GM18951 (cell line): ENCODE measurements at regions not wholly inside any gene's neighbourhood (a gene's known extent, or its start where the extent isn't known, plus 50 kb on each side); places are given as distances from the start of the nearest gene placed in this dataset.

Experiments
- POLR2A ChIP-seq: IDR thresholded peaks from 4 replicates; pipeline ENCODE4 v1.6.1; 2011; ENCODE audit warnings: mild to moderate bottlenecking; ENCODE audit not compliant: insufficient read length, insufficient read depth; ENCODE audit errors: extremely low read depth
- in situ Hi-C: fragments of 300-500 bp; cut with MboI; formaldehyde crosslinking; loops from one replicate; pipeline ENCODE4 v1.12.0; 2022; ENCODE audit warnings: low sequenced_read_pairs, mixed read lengths, inconsistent platforms; ENCODE audit not compliant: unreplicated experiment

DNA sequence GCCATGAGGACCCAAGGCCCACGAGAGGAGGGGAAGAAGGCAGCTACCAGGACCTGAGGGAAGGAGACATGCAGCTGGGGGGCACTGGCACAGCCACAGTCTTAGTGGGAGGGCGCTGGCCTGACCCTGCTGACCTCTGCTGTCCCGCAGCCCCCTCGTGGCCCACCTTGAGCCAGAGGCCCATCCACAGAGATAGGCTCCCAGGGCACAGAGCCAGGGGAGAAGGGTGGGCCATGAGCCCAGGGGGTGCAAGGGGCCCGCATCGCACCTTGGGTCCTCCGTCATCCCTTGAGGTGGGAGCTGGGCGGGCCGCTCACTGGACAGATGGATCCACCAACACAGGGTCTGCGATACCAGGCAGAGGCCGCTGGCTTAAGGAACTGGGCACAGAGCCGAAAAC lies 387.7 kb upstream of the PFKP start:
- no peak for TF ChIP-seq POLR2A
- in situ Hi-C loops = no loop called here

DNA sequence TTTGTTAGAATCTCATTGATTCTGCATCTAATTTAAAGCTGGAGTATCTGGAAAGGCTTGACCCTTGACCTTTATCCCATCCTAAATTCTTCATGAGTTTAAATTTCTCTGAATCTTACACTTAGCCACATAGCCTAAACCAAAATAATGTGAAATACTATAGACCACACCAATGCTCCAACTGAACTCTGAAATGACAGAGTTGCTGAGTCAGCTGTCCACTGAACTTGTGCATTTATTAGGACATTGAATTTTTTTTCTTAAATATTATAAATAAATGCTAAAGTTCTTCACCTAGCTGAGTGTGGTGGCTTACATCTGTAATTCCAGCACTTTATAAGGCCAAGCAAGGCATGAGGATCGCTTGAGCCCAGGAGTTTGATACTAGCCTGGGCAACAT lies 390.9 kb upstream of the PFKP start:
- in situ Hi-C loops = no loop called here
- no peak for TF ChIP-seq POLR2A

- no peak for TF ChIP-seq POLR2A
- in situ Hi-C loops = no loop called here
These were observed 392.9 kb upstream of the PFKP start for GRCh38 chr10:2674451-2674850.

DNA sequence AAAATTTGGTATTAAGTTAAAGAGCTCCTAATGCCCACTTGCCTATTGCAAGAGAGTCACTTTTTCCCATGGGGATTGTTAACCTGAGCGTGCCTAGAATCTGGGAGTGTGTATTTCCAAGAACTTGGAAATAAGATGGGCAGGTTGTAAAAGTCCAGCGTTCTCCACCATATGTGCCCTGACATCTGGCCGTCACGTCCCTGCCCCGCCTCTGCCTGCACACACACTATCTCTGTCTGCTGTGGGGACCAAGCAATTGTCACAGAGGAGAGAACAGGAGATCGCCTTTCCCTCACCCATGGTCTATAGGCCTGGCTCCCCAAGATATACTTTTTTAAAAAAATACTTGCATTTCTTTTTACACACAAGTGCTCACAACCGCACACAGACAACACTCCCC lies 396.5 kb upstream of the PFKP start:
- TF ChIP-seq POLR2A = no peak
- in situ Hi-C loops = no loop called here

DNA sequence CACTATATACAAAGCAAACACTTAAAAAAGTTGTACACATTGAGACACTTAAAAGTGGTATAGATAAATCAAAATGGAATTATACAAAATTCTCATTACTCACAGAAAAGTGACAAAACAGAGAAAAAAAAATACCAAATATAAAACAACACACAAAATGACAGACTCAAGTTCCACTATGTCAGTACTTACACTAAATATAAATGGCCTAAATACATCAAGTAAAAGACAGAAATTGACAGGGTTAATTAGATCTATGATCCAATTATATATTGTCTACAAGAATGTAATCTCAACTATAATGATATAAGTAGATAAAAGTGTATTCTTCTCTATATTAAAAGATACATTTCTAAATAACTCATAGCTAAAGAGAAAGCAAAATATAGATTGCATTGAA lies 401.6 kb upstream of the PFKP start:
- no peak for TF ChIP-seq POLR2A
- in situ Hi-C loops = no loop called here

- in situ Hi-C loops = no loop called here
- TF ChIP-seq POLR2A = no peak
These were observed 407.1 kb upstream of the PFKP start for GRCh38 chr10:2660276-2660675.

- in situ Hi-C loops = no loop called here
These were observed 407.6 kb upstream of the PFKP start for GRCh38 chr10:2659660-2660209.

DNA sequence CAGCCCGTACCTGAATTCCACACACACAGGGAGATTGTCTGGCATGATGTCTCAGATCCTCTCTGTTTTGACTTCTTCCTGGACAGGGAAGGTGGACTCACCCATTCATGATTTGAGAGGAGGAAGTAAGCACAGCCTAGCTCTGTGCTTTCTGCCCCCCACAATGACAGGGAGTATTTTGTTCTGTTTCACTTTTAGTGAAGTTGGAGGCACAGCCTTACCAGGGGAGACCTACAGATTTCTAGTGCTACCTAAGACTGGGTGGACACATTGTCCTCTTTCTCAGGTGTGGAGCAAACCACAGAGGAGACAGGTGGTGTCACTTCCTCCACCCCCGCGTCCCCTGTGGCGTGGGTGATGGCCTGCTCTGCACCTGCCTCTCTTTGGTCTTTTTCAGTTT lies 408.6 kb upstream of the PFKP start:
- in situ Hi-C loops = no loop called here
- no peak for TF ChIP-seq POLR2A

More at GRCh38 chr10:2659660-2660209, 407.6 kb upstream of the PFKP start:
- TF ChIP-seq POLR2A = no peak

GRCh38 chr10:2650328-2650727 lies 417.0 kb upstream of the PFKP start:
- in situ Hi-C loops = no loop called here
- no peak for TF ChIP-seq POLR2A

GRCh38 chr10:2641028-2641427 lies 426.3 kb upstream of the PFKP start:
- in situ Hi-C loops = no loop called here
- TF ChIP-seq POLR2A = no peak

DNA sequence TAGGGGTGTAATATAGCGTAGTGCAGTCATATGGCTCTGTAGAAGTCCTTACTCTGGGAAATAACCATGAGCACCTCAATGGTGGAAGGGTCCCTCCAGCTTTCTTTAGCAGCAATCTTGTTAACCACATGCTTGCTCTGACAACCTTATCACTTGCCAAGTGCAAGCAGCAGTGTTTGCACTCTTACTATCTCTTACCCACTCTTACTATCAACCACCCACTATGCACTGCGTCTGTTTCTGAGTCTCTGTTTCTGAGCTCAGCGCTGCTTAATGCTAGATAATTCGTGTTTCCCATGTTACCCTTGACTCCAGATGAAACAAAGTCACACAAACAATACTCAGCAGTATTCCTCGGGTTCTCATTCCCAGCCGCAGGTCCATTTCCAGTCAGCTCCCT lies 433.7 kb upstream of the PFKP start:
- in situ Hi-C loops = no loop called here
- no peak for TF ChIP-seq POLR2A

DNA sequence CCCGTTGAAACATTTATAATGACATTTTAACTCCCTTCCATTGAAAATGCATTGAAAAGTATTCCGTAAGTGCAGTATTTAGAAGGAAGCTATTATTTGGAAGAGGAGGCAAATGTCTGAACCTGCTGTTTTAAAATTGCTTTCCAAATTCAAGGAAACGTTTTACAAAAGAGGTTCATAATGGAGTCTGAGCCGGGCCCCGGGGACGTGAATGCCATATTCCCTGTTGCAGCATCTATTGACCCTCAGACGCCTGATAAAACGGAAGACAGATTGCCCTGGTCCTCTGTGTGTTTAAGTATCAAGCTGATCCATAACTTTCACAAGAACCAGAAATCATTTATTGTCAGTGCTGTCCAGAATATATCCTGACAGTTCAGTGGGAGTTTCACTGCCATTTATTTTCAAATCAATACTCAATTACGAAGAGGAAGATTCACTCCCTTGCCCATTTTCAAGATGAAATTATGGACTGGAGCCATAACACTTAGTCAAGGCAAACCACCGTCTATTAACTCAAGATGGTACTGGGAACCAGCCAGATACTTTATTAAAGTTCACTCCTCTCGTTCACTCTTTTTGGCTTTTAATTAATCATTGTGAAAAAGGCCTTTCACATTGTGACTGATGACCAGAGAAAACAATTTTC lies 435.7 kb upstream of the PFKP start:
- in situ Hi-C loops = no loop called here
- no peak for TF ChIP-seq POLR2A

- in situ Hi-C loops = no loop called here
- no peak for TF ChIP-seq POLR2A
These were observed 438.6 kb upstream of the PFKP start for GRCh38 chr10:2628705-2629104.

- no peak for TF ChIP-seq POLR2A
- in situ Hi-C loops = no loop called here
These were observed 439.4 kb upstream of the PFKP start for GRCh38 chr10:2627969-2628368.

DNA sequence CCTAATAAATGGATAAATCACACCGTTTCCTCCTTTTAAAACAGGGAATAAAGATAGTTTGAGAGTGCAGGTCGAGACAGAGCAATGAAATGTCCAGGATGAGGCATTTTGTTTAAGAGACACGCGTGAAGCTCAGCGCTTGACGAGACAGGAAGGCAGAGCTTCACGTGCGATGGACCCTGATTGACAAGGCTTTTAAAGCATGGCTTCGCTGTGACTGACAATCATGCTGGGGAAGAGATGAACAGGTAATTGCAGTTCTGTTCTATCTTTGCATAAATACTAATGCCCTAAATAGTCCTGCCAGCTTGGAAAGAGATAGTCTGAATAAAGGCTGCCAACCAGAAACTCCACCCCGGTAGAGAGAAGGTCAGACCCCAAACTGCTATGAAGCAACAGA lies 442.3 kb upstream of the PFKP start:
- in situ Hi-C loops = no loop called here
- TF ChIP-seq POLR2A = no peak

GRCh38 chr10:2623675-2624274 lies 443.6 kb upstream of the PFKP start:
- in situ Hi-C loops = no loop called here
- no peak for TF ChIP-seq POLR2A
